T-cell (primary cell): ENCODE measurements at regions not wholly inside any gene's neighbourhood (a gene's known extent, or its start where the extent isn't known, plus 50 kb on each side); places are given as distances from the start of the nearest gene placed in this dataset.

Experiments
- ATAC-seq, 4 experiments: fragments of 200-7000 bp in 3 of 4; fragments of 150-1000 bp in 1 of 4; cut with Tn5 transposase; replicated peaks in 1 of 4; 1 replicate in 3 of 4; 2 replicates in 1 of 4; pipeline ENCODE4 v1.10.0; 2021; ENCODE audit warnings: moderate library complexity in 3 of 4, mild to moderate bottlenecking in 2 of 4, moderate number of reproducible peaks in 1 of 4
- CTCF ChIA-PET, 2 donors: fragments of 300-600 bp; sonication (Branson Sonifier 250); formaldehyde crosslinking; loops; one replicate each; lab custom pipeline; 2022; ENCODE audit warnings: antibody characterized with exemption in 2 of 2; lab: Charles Lee
- POLR2A ChIA-PET, 2 donors: fragments of 300-600 bp; sonication (Branson Sonifier 250); formaldehyde crosslinking; loops; one replicate each; lab custom pipeline; 2022; ENCODE audit warnings: antibody characterized with exemption in 2 of 2; lab: Charles Lee
- DNase-seq, 35 experiments: peaks; one replicate each; pipeline versions ENCODE4 v3.0.0 to v3.0.0-alpha.2; 2013 to 2023
- H3K27ac ChIP-seq: one replicate; pipeline ENCODE4 v1.5.1; 2013; ENCODE audit warnings: low read length
- H3K27me3 ChIP-seq, 2 experiments: replicated peaks in 1 of 2; 1 replicate in 1 of 2; 2 replicates in 1 of 2; pipeline versions ENCODE4 v1.6.1 to v1.7.0; 2013; ENCODE audit warnings: low read length in 1 of 2, mixed read lengths in 1 of 2; ENCODE audit not compliant: control insufficient read depth in 2 of 2, insufficient read depth in 2 of 2; ENCODE audit errors: extremely low read depth in 1 of 2
- H3K36me3 ChIP-seq, 2 donors: 1 replicate in 1 of 2; 2 replicates in 1 of 2; pipeline versions ENCODE4 v1.6.1 to v1.7.0; 2013; ENCODE audit warnings: low read length in 1 of 2; ENCODE audit not compliant: control insufficient read depth in 2 of 2, insufficient read depth in 1 of 2; ENCODE audit errors: extremely low read depth in 1 of 2
- H3K4me1 ChIP-seq, 2 experiments: 1 replicate in 1 of 2; 2 replicates in 1 of 2; pipeline versions ENCODE4 v1.6.1 to v1.7.0; 2013; ENCODE audit warnings: low read length in 2 of 2, mixed read lengths in 1 of 2; ENCODE audit not compliant: insufficient read depth in 2 of 2, control insufficient read depth in 1 of 2; ENCODE audit errors: extremely low read depth in 1 of 2
- H3K4me3 ChIP-seq, 2 donors: 1 replicate in 1 of 2; 2 replicates in 1 of 2; pipeline versions ENCODE4 v1.5.1 to v1.7.0; 2013; ENCODE audit warnings: mild to moderate bottlenecking in 2 of 2, low read length in 1 of 2, moderate library complexity in 1 of 2; ENCODE audit not compliant: control insufficient read depth in 1 of 2; ENCODE audit errors: extremely low read depth in 1 of 2
- H3K9me3 ChIP-seq: 2 replicates; pipeline ENCODE4 v1.7.0; 2013
- H3K27ac Mint-ChIP-seq, 2 donors: one replicate each; pipeline ENCODE4 v1.8.0; 2020 to 2021; ENCODE audit warnings: mild to moderate bottlenecking in 2 of 2, mixed read lengths in 2 of 2
- H3K27me3 Mint-ChIP-seq, 2 donors: one replicate each; pipeline ENCODE4 v1.8.0; 2021 to 2022; ENCODE audit warnings: mixed read lengths in 2 of 2
- H3K36me3 Mint-ChIP-seq: one replicate; pipeline ENCODE4 v1.8.0; 2021; ENCODE audit warnings: mixed read lengths
- H3K4me1 Mint-ChIP-seq, 3 donors: one replicate each; pipeline ENCODE4 v1.8.0; 2020 to 2022; ENCODE audit warnings: mixed read lengths in 3 of 3, mild to moderate bottlenecking in 1 of 3
- H3K4me3 Mint-ChIP-seq, 3 donors: one replicate each; pipeline ENCODE4 v1.8.0; 2020 to 2022; ENCODE audit warnings: mild to moderate bottlenecking in 3 of 3, mixed read lengths in 3 of 3, moderate library complexity in 3 of 3
- H3K9me3 Mint-ChIP-seq, 3 donors: one replicate each; pipeline ENCODE4 v1.8.0; 2020 to 2022; ENCODE audit warnings: mixed read lengths in 3 of 3
- WGBS: methylation state at CpG from one replicate; pipeline ENCODE4 v1.1.5; 2013; ENCODE audit warnings: missing lambda C conversion rate; ENCODE audit not compliant: insufficient coverage; 5-methylcytosine and 5-hydroxymethylcytosine counted together

GRCh38 chr14:71534506-71534905, 397.7 kb upstream of the RGS6 start:
- CTCF ChIA-PET, result no interaction called here
- Mint-ChIP-seq H3K9me3 (no peaks in the 10 kb centered on the region), H3K27me3 (no peaks in the 10 kb centered on the region), H3K4me1 (peaks cover 23 to 29% (median 25%) of the 10 kb centered on the region in 3 donors), H3K4me3 (no peak overlapping the region), H3K27ac (no peak overlapping the region), H3K36me3 (peaks cover 20% of the 10 kb centered on the region)
- no peak for DNase-seq
- Histone ChIP-seq H3K36me3 (peaks cover 0 to 2% of the 10 kb centered on the region in 2 donors), H3K9me3 (no peaks in the 10 kb centered on the region), H3K4me3 (no peak overlapping the region), H3K4me1 (peaks cover 0 to 2% of the 10 kb centered on the region in 2 experiments), H3K27me3 (no peaks in the 10 kb centered on the region), H3K27ac (no peak overlapping the region)
- POLR2A ChIA-PET, result no interaction called here
- WGBS, result no CpG with 5 or more reads among the region's 1 CpG
- no peak for ATAC-seq

- peaks cover 6% of the 10 kb centered on the region for H3K36me3 Mint-ChIP-seq
- Histone ChIP-seq H3K4me1 (peaks cover 0 to 2% of the 10 kb centered on the region in 2 experiments), H3K9me3 (no peaks in the 10 kb centered on the region), H3K27me3 (no peaks in the 10 kb centered on the region), H3K4me3 (no peak overlapping the region), H3K27ac (no peak overlapping the region), H3K36me3 (peaks cover 0 to 2% of the 10 kb centered on the region in 2 donors)
- H3K27ac Mint-ChIP-seq, result no peak overlapping the region
- no peak for DNase-seq
- H3K27me3 Mint-ChIP-seq, result no peaks in the 10 kb centered on the region
- ChIA-PET POLR2A (interaction anchor here (0.6 kb wide), 4 partner anchors 10 to 20 kb away, joined by 3 to 6 read pairs (median 4); no protein-coding TSS in a partner anchor), CTCF (interaction anchor here in 1 of 2 donors (0.6 to 0.7 kb wide), 2 partner anchors 307 to 1056 kb away, joined by 3 read pairs; no protein-coding TSS in a partner anchor)
- H3K9me3 Mint-ChIP-seq, result no peaks in the 10 kb centered on the region
- 100% methylated on average over 1 of the region's 2 CpGs for WGBS
- H3K4me1 Mint-ChIP-seq, result peaks cover 30 to 34% (median 32%) of the 10 kb centered on the region in 3 donors
- no peak overlapping the region for H3K4me3 Mint-ChIP-seq
- ATAC-seq, result no peak
Observed at GRCh38 chr14:71536015-71536740, 396.1 kb upstream of the RGS6 start.

GRCh38 chr14:71536927-71537772, 395.1 kb upstream of the RGS6 start:
- WGBS, result 100% methylated on average over 2 of the region's 9 CpGs
- no peak overlapping the region for H3K4me3 Mint-ChIP-seq
- no peaks in the 10 kb centered on the region for H3K27me3 Mint-ChIP-seq
- H3K4me3 ChIP-seq, result no peak overlapping the region
- H3K4me1 Mint-ChIP-seq, result peaks cover 32 to 35% (median 34%) of the 10 kb centered on the region in 3 donors
- ATAC-seq (no peak), DNase-seq (no peak)
- H3K4me1 ChIP-seq, result peaks cover 0 to 2% of the 10 kb centered on the region in 2 experiments
- H3K27ac Mint-ChIP-seq, result no peak overlapping the region
- no peaks in the 10 kb centered on the region for H3K27me3 ChIP-seq
- CTCF ChIA-PET, result no interaction called here
- no peaks in the 10 kb centered on the region for H3K9me3 ChIP-seq
- no peaks in the 10 kb centered on the region for H3K36me3 Mint-ChIP-seq
- POLR2A ChIA-PET, result no interaction called here
- peaks cover 0 to 2% of the 10 kb centered on the region in 2 donors for H3K36me3 ChIP-seq
- H3K27ac ChIP-seq, result no peak overlapping the region
- H3K9me3 Mint-ChIP-seq, result no peaks in the 10 kb centered on the region

GRCh38 chr14:71538288-71538687, 393.9 kb upstream of the RGS6 start:
- H3K4me1 ChIP-seq, result peaks cover 0 to 2% of the 10 kb centered on the region in 2 experiments
- no peaks in the 10 kb centered on the region for H3K27me3 Mint-ChIP-seq
- no peak for DNase-seq
- H3K27ac Mint-ChIP-seq, result no peak overlapping the region
- no peak for ATAC-seq
- no peak overlapping the region for H3K4me3 Mint-ChIP-seq
- no peaks in the 10 kb centered on the region for H3K27me3 ChIP-seq
- CTCF ChIA-PET, result no interaction called here
- H3K27ac ChIP-seq, result no peak overlapping the region
- no peaks in the 10 kb centered on the region for H3K9me3 ChIP-seq
- no peaks in the 10 kb centered on the region for H3K9me3 Mint-ChIP-seq
- WGBS, result 100% methylated on average over 1 of the region's 4 CpGs
- no peaks in the 10 kb centered on the region for H3K36me3 Mint-ChIP-seq
- POLR2A ChIA-PET, result no interaction called here
- no peak overlapping the region for H3K4me3 ChIP-seq
- H3K4me1 Mint-ChIP-seq, result peaks cover 37 to 45% (median 42%) of the 10 kb centered on the region in 3 donors
- no peaks in the 10 kb centered on the region for H3K36me3 ChIP-seq

GRCh38 chr14:71538938-71539649, 393.1 kb upstream of the RGS6 start:
- no peak for DNase-seq
- H3K27me3 ChIP-seq, result no peaks in the 10 kb centered on the region
- peaks cover 0 to 2% of the 10 kb centered on the region in 2 experiments for H3K4me1 ChIP-seq
- no peak for ATAC-seq
- Mint-ChIP-seq H3K9me3 (no peaks in the 10 kb centered on the region), H3K27ac (no peak overlapping the region), H3K36me3 (no peaks in the 10 kb centered on the region), H3K4me3 (no peak overlapping the region), H3K4me1 (peaks cover 37 to 45% (median 43%) of the 10 kb centered on the region in 3 donors), H3K27me3 (no peaks in the 10 kb centered on the region)
- H3K27ac ChIP-seq, result no peak overlapping the region
- no peaks in the 10 kb centered on the region for H3K9me3 ChIP-seq
- CTCF ChIA-PET, result interaction anchor here in 1 of 2 donors (0.7 kb wide), 1 partner anchor 13 kb away, joined by 3 read pairs; no protein-coding TSS in a partner anchor
- H3K36me3 ChIP-seq, result no peaks in the 10 kb centered on the region
- no peak overlapping the region for H3K4me3 ChIP-seq
- WGBS, result no CpG with 5 or more reads among the region's 4 CpGs
- POLR2A ChIA-PET, result no interaction called here
